GM19397 (cell line): ENCODE measurements at regions not wholly inside any gene's neighbourhood (a gene's known extent, or its start where the extent isn't known, plus 50 kb on each side); places are given as distances from the start of the nearest gene placed in this dataset.

Experiments used
- ATAC-seq: cut with Tn5 transposase; IDR thresholded peaks from one replicate; pipeline ENCODE4 v1.9.1; 2021; ENCODE audit warnings: mild to moderate bottlenecking, moderate library complexity; ENCODE audit not compliant: unreplicated experiment

- ATAC-seq = no peak
Measured at GRCh38 chr6:98657764-98658163, 176.6 kb upstream of the POU3F2 start.

DNA sequence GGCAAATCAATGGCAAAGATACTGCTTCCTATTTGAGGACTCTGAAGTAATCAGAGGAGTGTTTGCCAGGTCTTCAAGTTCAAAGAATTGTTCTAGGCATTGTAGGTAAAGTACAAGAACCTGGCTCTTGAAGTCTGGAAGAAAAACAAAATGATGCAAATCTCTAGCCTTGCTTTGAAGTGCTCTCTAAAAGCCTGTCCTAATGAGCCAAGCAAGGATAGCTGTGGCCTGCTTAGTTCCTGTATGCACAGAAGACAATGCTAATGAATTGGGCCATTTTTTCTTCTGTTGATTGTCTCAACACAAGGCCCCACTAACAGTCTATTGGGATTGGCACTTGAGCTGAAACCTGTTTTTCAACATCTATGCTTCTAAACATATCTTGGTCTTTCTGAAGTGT, 165.0 kb upstream of the POU3F2 start:
- ATAC-seq = no peak

DNA sequence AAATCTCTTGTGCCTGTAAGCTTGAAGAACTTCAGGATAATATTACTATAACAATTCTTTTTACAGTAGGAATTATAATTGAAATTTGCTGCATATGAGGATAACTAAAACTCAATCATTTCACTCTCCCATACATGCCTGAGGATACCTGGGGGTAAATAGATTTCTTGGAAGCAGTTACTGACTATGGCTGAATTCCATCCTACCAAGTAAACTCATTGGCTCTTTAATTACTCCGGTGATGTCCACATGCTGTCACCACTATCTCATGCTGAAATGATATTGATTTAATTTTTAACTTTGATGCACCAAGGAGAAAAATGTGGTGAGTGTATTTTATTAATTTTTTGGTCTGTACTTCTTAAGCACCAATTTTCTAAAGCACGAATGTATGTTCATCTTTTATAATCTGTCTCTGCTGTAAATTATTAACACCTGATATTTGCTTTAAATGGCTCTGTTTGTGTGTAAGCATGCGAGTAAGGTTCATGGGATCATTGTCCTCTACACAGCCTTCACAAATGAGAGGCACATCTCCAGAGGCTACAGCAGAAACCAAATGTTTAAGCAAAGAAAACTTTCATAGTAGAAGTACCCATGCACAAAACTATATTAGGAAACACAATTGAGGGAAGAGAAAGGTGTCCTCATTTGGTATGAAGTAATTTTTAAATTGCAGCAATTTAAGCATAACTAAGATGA, 164.2 kb upstream of the POU3F2 start:
- no peak for ATAC-seq

DNA sequence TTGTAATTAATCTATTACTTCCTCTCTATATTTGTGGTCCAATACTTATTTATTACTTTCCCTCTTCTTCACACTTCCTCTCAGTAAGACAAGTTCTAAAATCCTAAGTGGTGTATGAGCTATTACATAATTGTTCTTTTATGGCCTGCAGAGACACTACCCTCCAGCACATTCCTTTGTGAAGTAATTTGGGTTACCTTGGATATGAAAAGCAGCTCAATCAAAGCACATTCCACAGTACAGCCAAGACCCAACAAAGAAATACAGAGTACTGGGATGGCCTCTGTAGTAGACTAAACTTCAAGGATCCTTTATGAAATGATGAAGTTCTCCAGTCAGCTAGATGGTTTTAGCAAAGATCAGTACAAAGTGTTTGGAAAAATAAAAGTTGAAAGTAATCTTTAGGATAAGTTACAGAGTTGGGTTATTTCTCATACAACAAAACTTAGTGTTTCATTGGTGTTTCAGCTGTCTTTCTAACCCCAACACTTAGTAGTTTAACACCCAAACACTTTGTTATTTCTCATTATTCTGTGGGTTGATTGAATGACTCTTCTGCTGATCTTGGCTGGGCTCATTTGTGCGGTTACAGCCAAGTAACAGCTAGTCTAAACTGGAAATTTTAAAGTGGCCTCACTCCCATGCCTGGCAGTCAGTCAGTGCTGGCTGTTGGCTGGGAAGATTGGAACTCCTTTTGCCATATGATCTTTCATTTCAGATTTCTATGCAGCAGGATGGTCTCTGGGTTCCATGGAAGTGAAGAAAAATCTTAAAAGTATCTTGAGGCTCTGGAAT, 161.5 kb upstream of the POU3F2 start:
- ATAC-seq = no peak

GRCh38 chr6:98678481-98678880, 155.9 kb upstream of the POU3F2 start:
- no peak for ATAC-seq

DNA sequence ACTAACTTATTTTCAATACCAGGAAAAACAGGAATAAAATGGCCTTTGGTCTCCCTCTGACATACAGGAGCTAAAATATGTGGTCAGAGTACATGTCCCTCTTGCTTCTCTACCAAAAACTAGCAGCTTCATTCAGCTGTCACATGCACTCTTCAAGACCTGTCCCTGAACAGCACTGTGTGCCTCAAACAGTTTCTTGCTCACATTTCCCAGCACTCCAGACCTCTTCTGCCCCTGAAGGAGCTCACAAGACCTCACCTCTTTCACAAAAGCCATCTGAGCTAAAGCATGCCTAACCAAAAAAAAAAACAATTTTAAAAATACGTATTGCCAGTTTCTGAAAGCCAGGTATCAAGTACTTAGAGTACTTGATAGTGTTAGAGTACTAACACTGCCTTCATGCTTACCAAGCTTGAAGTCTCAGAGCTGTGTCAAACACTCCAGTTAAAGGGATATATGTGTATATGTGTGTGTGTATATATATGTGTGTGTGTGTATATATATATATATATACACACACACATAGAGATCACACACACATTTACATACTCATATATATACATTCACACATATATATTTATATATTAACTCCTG, 148.3 kb upstream of the POU3F2 start:
- ATAC-seq = no peak

- no peak for ATAC-seq
Measured at GRCh38 chr6:98687752-98688151, 146.6 kb upstream of the POU3F2 start.

DNA sequence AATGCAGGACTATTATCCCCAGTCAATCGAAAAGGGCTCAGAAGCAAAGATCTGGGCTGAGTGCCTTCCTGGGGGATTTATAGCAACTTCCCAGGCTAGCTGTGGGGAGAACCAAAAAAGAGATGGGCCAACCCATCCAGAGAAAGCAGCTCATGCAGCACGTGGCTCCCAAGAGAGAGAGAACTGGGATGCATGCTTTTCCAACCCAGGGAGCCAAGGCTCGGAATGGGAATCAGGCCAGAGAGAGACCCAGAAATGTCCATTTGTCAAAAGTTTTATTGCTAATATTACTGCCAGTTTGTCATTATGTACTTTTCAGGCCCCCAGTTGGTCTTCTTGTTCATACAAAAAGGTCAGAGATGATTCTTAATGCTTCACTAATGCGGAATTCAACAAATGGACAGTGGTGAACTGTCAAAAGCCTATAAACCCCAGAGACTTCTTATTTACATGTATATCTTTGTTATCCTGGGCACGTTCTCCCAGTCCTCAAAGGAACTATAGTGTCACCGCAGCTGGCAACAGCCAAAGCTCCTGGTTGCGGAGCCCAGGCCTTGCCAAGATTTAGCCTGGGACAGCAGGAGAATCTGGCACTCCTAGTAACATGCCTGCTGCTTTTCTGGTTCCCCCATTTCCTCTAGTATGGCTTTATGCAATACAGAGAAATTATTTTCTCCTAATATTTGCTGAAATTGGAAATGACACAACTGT, 139.1 kb upstream of the POU3F2 start:
- ATAC-seq = no peak

DNA sequence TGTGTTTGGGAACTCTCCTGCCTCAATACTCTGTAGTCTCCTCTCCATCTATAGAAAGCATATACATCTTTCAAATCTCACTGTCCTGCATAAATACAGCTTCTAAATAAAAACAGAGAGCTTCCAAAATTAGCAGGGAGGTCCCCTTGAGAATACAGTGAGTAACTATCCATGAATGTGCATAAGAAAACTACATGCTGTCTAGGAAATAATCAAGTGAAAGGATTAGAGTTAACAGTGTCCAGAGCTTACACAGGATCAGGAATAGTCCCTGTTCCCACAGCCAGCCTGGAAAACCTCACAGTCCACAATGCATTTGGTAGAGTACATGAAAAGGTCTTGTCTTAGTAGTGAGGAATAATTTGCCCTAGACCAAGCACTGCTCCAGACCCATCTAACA, 123.0 kb upstream of the POU3F2 start:
- ATAC-seq = no peak

DNA sequence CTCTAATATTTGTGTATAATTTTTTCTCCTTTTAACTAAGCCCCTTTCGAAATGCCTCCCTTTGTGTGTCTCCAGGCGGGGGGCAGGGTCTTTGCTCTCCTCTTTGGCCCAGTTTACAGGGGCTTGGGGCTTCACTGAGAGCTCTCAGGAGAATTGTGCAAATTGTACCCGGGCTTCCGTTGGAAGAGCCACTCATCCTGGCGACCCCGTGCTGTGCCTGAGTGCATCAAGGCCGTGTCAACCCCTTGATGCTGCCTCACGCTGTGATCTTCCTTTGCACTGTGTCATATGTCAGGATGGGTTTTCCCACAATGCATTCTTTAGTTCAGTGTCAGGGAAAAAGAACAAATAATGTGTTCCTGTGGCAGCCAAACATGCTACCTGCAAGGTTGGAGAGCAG, 118.0 kb upstream of the POU3F2 start:
- no peak for ATAC-seq

- ATAC-seq = no peak
Measured at GRCh38 chr6:98717322-98717877, 117.0 kb upstream of the POU3F2 start.

DNA sequence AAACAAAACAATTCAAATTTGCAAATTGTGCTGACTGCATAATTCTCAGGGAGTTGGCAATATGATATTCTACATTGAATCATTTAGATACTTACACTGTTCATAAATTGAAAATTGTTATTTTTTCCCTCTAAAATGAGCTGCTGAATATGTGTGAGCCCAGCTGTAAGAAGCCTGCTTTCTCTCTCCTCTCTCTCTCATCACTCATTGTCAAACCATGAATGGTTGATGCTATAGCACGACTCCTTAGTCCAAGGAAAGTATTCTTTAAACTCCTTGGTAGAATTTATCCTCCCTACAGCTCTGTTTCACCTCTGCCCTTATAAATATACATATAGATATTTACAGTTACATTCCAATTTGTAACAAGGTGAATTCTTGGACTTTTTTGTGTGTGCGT, 116.4 kb upstream of the POU3F2 start:
- no peak for ATAC-seq

GRCh38 chr6:98724537-98724936, 109.8 kb upstream of the POU3F2 start:
- no peak for ATAC-seq

DNA sequence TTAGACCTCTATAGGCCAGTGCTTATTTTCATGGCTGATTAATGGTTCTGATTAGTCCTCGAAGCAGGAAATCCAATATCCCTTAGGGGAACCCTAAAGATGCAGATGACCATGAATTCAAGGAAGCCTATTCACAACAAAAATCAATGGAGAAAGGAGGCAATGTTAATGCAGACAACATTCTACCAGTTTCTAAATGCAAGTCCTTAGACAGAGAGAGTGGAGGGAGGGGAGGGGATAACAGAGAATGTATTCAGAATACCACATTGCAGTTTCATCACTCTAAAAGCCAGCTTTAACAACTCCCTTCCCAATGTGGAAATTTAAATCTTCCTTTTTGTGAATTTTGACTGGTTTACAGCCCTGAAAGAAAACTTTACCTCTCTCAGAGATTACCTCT, 87.1 kb upstream of the POU3F2 start:
- no peak for ATAC-seq

- ATAC-seq = no peak
Measured at GRCh38 chr6:98747960-98748359, 86.4 kb upstream of the POU3F2 start.

DNA sequence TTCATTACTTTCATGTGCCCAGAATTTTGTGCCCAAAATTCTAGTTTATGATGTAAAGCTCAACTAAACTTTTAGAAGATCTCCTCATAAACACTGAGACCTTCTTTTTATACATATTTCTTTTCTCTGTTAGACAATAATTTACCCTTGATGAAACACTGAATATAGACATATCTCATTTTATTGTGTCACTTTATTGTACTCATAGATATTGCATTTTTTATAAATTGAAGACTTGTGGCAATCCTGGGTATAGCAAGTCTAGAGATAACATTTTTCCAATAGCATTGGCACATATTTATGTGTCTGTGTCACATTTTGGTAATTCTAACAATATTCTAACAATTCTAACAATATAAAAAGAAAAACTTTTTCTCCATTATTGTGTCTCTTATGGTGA, 74.9 kb upstream of the POU3F2 start:
- no peak for ATAC-seq

- no peak for ATAC-seq
Measured at GRCh38 chr6:98764373-98764911, 69.9 kb upstream of the POU3F2 start.

GRCh38 chr6:98769546-98769945, 64.8 kb upstream of the POU3F2 start:
- no peak for ATAC-seq

GRCh38 chr6:98775205-98775604, 59.2 kb upstream of the POU3F2 start:
- ATAC-seq = no peak

DNA sequence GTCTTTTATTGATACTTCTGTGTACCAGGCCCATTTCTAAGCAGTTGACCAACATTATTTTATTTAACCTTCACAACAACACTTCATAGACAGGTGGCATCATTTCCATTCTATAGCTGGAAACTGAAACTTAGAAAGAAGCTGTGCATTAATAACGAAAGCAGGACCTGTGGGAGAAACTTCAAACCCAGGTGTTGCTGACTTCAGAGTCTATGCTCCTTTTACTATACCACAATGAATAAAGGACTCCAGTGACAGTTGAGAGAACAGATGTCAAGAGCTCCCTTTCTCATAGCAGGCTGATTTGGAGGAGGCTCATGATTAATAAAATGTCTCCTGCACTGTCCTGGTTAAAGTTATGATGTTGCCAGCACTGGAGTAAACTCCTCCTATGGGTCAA, 56.6 kb upstream of the POU3F2 start:
- peak; percentile 99 for ATAC-seq

GRCh38 chr6:98779618-98780017, 54.8 kb upstream of the POU3F2 start:
- ATAC-seq = no peak
